Muscle layer of duodenum (tissue), 2 donors: ENCODE measurements at regions not wholly inside any gene's neighbourhood (a gene's known extent, or its start where the extent isn't known, plus 50 kb on each side); places are given as distances from the start of the nearest gene placed in this dataset.

Experiments
- H3K27ac ChIP-seq: one replicate; pipeline ENCODE4 v1.7.0; 2013; ENCODE audit warnings: mild to moderate bottlenecking, low read length
- H3K27me3 ChIP-seq: one replicate; pipeline ENCODE4 v1.7.0; 2013; ENCODE audit warnings: low read depth, mild to moderate bottlenecking, control low read depth, low read length
- H3K36me3 ChIP-seq, 2 donors: one replicate each; pipeline ENCODE4 v1.7.0; 2013; ENCODE audit warnings: low read length in 2 of 2, control low read depth in 1 of 2, mild to moderate bottlenecking in 1 of 2; ENCODE audit not compliant: insufficient read depth in 2 of 2, control insufficient read depth in 1 of 2
- H3K4me1 ChIP-seq, 2 donors: one replicate each; pipeline ENCODE4 v1.7.0; 2013; ENCODE audit warnings: low read length in 2 of 2, mild to moderate bottlenecking in 2 of 2, control low read depth in 1 of 2, moderate library complexity in 1 of 2; ENCODE audit not compliant: insufficient read depth in 2 of 2, control insufficient read depth in 1 of 2
- H3K4me3 ChIP-seq, 2 donors: one replicate each; pipeline ENCODE4 v1.7.0; 2013; ENCODE audit warnings: low read length in 2 of 2, low read depth in 1 of 2, mild to moderate bottlenecking in 1 of 2
- H3K9me3 ChIP-seq, 2 donors: one replicate each; pipeline ENCODE4 v1.7.0; 2013; ENCODE audit warnings: low read length in 2 of 2, control low read depth in 1 of 2, mild to moderate bottlenecking in 1 of 2; ENCODE audit not compliant: control insufficient read depth in 1 of 2
- donor health status: healthy.

GRCh38 chr3:193885832-193886231 is 250.1 kb upstream of the HES1 start:
- peaks cover 0 to 4% of the 10 kb centered on the region in 2 donors for H3K9me3 ChIP-seq
- H3K4me3 ChIP-seq, result no peak overlapping the region
- H3K27me3 ChIP-seq, result no peaks in the 10 kb centered on the region
- H3K36me3 ChIP-seq, result no peaks in the 10 kb centered on the region
- no peaks in the 10 kb centered on the region for H3K4me1 ChIP-seq
- no peak overlapping the region for H3K27ac ChIP-seq

GRCh38 chr3:193890016-193890897 is 245.7 kb upstream of the HES1 start:
- Histone ChIP-seq H3K9me3 (peaks cover 0 to 4% of the 10 kb centered on the region in 2 donors), H3K4me1 (no peaks in the 10 kb centered on the region), H3K4me3 (no peak overlapping the region), H3K36me3 (no peaks in the 10 kb centered on the region), H3K27me3 (no peaks in the 10 kb centered on the region), H3K27ac (no peak overlapping the region)

- Histone ChIP-seq H3K9me3 (no peaks in the 10 kb centered on the region), H3K27ac (peak overlapping the region; percentile 31), H3K36me3 (no peaks in the 10 kb centered on the region), H3K4me3 (no peak overlapping the region), H3K27me3 (no peaks in the 10 kb centered on the region), H3K4me1 (no peaks in the 10 kb centered on the region)
Observed at GRCh38 chr3:193894121-193894863, 241.7 kb upstream of the HES1 start.

- Histone ChIP-seq H3K9me3 (no peaks in the 10 kb centered on the region), H3K4me1 (no peaks in the 10 kb centered on the region), H3K36me3 (no peaks in the 10 kb centered on the region), H3K27me3 (no peaks in the 10 kb centered on the region), H3K27ac (no peak overlapping the region), H3K4me3 (no peak overlapping the region)
Observed at GRCh38 chr3:193895409-193895808, 240.5 kb upstream of the HES1 start.

- H3K27me3 ChIP-seq, result no peaks in the 10 kb centered on the region
- H3K9me3 ChIP-seq, result no peaks in the 10 kb centered on the region
- peak overlapping the region; percentile 40 for H3K27ac ChIP-seq
Observed at GRCh38 chr3:193896419-193896818, 239.5 kb upstream of the HES1 start.

GRCh38 chr3:193897288-193897687 is 238.7 kb upstream of the HES1 start:
- Histone ChIP-seq H3K36me3 (no peaks in the 10 kb centered on the region), H3K9me3 (no peaks in the 10 kb centered on the region), H3K27ac (no peak overlapping the region), H3K4me3 (no peak overlapping the region), H3K27me3 (no peaks in the 10 kb centered on the region), H3K4me1 (no peaks in the 10 kb centered on the region)

More at GRCh38 chr3:193896419-193896818, 239.5 kb upstream of the HES1 start:
- H3K36me3 ChIP-seq, result no peaks in the 10 kb centered on the region
- no peaks in the 10 kb centered on the region for H3K4me1 ChIP-seq
- no peak overlapping the region for H3K4me3 ChIP-seq

GRCh38 chr3:193897731-193898180 is 238.2 kb upstream of the HES1 start:
- Histone ChIP-seq H3K36me3 (no peaks in the 10 kb centered on the region), H3K27me3 (no peaks in the 10 kb centered on the region), H3K4me3 (no peak overlapping the region), H3K4me1 (no peaks in the 10 kb centered on the region), H3K27ac (no peak overlapping the region), H3K9me3 (no peaks in the 10 kb centered on the region)

- Histone ChIP-seq H3K27ac (no peak overlapping the region), H3K4me1 (no peaks in the 10 kb centered on the region), H3K27me3 (no peaks in the 10 kb centered on the region), H3K4me3 (no peak overlapping the region), H3K36me3 (no peaks in the 10 kb centered on the region), H3K9me3 (no peaks in the 10 kb centered on the region)
Observed at GRCh38 chr3:193899001-193899400, 236.9 kb upstream of the HES1 start.

GRCh38 chr3:193901007-193901406 is 234.9 kb upstream of the HES1 start:
- no peaks in the 10 kb centered on the region for H3K4me1 ChIP-seq
- H3K9me3 ChIP-seq, result no peaks in the 10 kb centered on the region
- no peak overlapping the region for H3K4me3 ChIP-seq
- H3K27ac ChIP-seq, result no peak overlapping the region
- no peaks in the 10 kb centered on the region for H3K36me3 ChIP-seq
- no peaks in the 10 kb centered on the region for H3K27me3 ChIP-seq

- no peaks in the 10 kb centered on the region for H3K36me3 ChIP-seq
- H3K4me1 ChIP-seq, result no peaks in the 10 kb centered on the region
Observed at GRCh38 chr3:193902607-193903511, 233.1 kb upstream of the HES1 start.

GRCh38 chr3:193903512-193903817 is 232.5 kb upstream of the HES1 start:
- Histone ChIP-seq H3K27me3 (no peaks in the 10 kb centered on the region), H3K9me3 (peaks cover 0 to 3% of the 10 kb centered on the region in 2 donors), H3K4me1 (no peaks in the 10 kb centered on the region), H3K4me3 (no peak overlapping the region), H3K36me3 (no peaks in the 10 kb centered on the region), H3K27ac (no peak overlapping the region)

More at GRCh38 chr3:193902607-193903511, 233.1 kb upstream of the HES1 start:
- H3K27ac ChIP-seq, result no peak overlapping the region
- no peaks in the 10 kb centered on the region for H3K27me3 ChIP-seq
- H3K9me3 ChIP-seq, result peaks cover 0 to 3% of the 10 kb centered on the region in 2 donors
- no peak overlapping the region for H3K4me3 ChIP-seq
